HFF-Myc (cell line): ENCODE measurements at regions not wholly inside any gene's neighbourhood (a gene's known extent, or its start where the extent isn't known, plus 50 kb on each side); places are given as distances from the start of the nearest gene placed in this dataset.

Experiments used
- DNase-seq: peaks from one replicate; pipeline ENCODE4 v3.0.0-alpha.2; 2011; ENCODE audit warnings: low read depth; ENCODE audit errors: extremely low read depth
- H3K4me3 ChIP-seq: replicated peaks from 2 replicates; pipeline ENCODE4 v1.5.1; 2011; ENCODE audit warnings: low read depth, mild to moderate bottlenecking, control low read depth, low read length
- CTCF ChIP-seq: IDR thresholded peaks from 2 replicates; pipeline ENCODE4 v1.5.1; 2012; ENCODE audit warnings: mild to moderate bottlenecking, low read depth, low read length, control low read depth; ENCODE audit errors: missing control alignments

- DNase-seq: no peak
- no peak for TF ChIP-seq CTCF
- H3K4me3 ChIP-seq: no peak overlapping the region
These were observed 259.3 kb downstream of the HTR7 start for GRCh38 chr10:90598513-90598912.

DNA sequence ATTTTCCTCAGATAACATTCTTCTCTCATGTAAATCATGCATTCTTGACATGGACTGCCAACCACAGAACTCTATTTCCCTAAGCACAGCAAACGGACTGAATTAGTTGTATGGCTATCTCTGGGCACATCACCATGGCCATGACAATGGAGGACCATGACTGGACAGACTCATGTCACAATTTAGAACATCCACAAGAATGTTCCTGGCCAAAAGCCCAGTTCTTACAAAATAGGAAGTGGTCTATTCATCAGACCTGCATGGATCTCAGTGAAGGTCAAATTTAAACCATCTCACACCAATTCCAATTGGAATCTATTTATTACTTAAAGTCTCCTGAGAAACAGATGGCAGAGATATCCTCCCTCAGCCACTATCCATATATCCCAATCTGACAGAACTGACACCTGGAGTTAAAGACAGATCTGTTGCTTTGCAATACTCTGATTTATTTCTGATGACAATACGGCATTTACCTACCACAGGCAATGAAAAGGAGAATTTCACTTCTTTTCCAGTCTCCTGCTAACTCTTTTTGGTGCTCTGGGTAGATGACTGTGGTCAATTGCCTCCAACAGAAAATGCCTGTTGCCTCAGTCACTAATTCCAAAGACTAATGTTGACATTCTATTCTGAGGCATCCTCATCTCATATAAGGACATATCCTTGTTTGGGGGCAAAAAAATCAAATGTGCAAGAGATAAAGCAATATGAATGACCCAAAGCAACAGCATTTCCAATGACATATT, 254.8 kb downstream of the HTR7 start:
- no peak for TF ChIP-seq CTCF
- no peak overlapping the region for H3K4me3 ChIP-seq
- DNase-seq: peak; percentile 10

GRCh38 chr10:90604636-90605035, 253.2 kb downstream of the HTR7 start:
- no peak for TF ChIP-seq CTCF
- no peak overlapping the region for H3K4me3 ChIP-seq
- no peak for DNase-seq

DNA sequence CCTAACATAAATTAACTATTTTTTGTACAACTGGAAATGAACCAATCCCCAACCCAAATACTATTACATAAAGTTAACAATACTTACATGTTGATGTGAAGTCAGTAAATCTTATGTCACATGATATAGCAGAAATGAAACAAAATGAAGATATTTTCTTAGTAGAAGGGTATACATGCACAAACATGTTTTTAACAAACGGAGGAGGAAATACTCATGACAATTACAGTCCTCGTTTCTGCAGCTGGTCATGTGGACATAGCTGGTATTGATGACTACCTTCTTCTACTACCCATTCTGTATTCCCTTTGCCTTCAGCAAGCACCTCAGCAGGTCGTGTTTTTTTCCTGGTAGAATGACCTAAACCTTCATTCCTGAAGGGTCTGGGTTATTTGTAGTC, 252.3 kb downstream of the HTR7 start:
- no peak for DNase-seq
- no peak for TF ChIP-seq CTCF
- no peak overlapping the region for H3K4me3 ChIP-seq

DNA sequence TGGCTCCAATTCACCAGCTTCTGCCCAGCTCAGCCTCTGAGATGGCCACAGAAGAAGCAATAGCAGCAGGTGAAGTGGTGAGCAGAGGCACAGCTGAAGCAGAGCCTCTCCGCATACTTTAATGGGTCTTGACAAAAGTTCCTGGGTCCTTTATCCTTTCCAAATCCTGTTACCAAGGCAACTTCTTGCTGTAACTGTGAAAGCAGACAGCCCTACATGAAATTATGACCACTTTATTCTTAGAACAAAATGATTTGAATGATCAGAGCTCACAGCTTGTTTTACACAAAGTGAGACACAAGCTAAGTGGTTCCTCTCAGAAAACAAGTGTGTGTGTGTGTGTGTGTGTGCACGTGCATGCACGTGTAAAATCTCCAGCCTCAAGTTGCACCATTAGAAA, 245.6 kb downstream of the HTR7 start:
- no peak overlapping the region for H3K4me3 ChIP-seq
- TF ChIP-seq CTCF: no peak
- no peak for DNase-seq

DNA sequence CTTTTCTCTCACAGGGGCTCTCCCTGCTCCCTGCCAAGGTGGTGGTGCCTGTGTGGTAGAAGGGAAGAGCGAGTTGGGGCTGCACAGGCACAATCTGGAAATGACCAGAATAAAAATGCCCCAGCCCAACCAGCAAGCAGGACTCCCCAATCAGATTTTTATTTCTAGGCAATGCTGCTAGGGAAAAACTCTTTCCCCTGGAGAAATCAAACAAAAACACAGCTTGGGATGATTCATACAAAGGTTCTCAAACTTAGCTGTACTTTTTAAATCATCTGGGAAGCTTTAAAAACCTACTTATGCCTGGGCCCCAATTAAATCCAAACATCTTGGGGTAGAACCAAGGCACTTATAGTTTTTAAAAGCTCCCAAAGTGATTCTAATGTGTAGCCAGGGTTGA, 243.2 kb downstream of the HTR7 start:
- TF ChIP-seq CTCF: no peak
- no peak overlapping the region for H3K4me3 ChIP-seq
- no peak for DNase-seq

GRCh38 chr10:90621577-90621976, 236.3 kb downstream of the HTR7 start:
- no peak overlapping the region for H3K4me3 ChIP-seq
- no peak for DNase-seq

More at GRCh38 chr10:90621577-90621976, 236.3 kb downstream of the HTR7 start:
- TF ChIP-seq CTCF: no peak
